Suprapubic skin (tissue), 4 donors: ENCODE measurements at regions not wholly inside any gene's neighbourhood (a gene's known extent, or its start where the extent isn't known, plus 50 kb on each side); places are given as distances from the start of the nearest gene placed in this dataset.
A peak's percentile ranks its signal among the peaks of the same experiment; 100 is the strongest.
"Not testable (repeated sequence)": the region's sequence is repeated elsewhere in the genome, so short reads cannot be mapped to it uniquely, and the experiment has no call there.

Experiments used
- DNase-seq, 2 donors: peaks; one replicate each; pipeline ENCODE4 v3.0.0-alpha.2; 2019; ENCODE audit warnings: low spot score in 2 of 2
- H3K27ac ChIP-seq: fragments of 200-600 bp; sonication (generic); one replicate; pipeline ENCODE4 v1.5.1; 2019
- H3K27me3 ChIP-seq: fragments of 200-600 bp; sonication (generic); one replicate; pipeline ENCODE4 v1.5.1; 2019
- H3K36me3 ChIP-seq: fragments of 200-600 bp; sonication (generic); one replicate; pipeline ENCODE4 v1.5.1; 2019
- H3K4me1 ChIP-seq: fragments of 200-600 bp; sonication (generic); one replicate; pipeline ENCODE4 v1.5.1; 2019
- H3K4me3 ChIP-seq: fragments of 200-600 bp; sonication (generic); one replicate; pipeline ENCODE4 v1.5.1; 2019; ENCODE audit warnings: mild to moderate bottlenecking
- H3K9me3 ChIP-seq: fragments of 200-600 bp; sonication (generic); one replicate; pipeline ENCODE4 v1.5.1; 2019
- CTCF ChIP-seq, 2 donors: fragments of 200-600 bp in 1 of 2; fragments of 450-650 bp in 1 of 2; sonication (generic) in 1 of 2; IDR thresholded peaks; one replicate each; pipeline ENCODE4 v1.5.1; 2016 to 2019; ENCODE audit warnings: antibody characterized with exemption in 2 of 2, mild to moderate bottlenecking in 1 of 2, moderate library complexity in 1 of 2
- EP300 ChIP-seq: sonication (generic); formaldehyde crosslinking; IDR thresholded peaks from one replicate; pipeline ENCODE4 v1.6.1; 2017; ENCODE audit warnings: antibody characterized with exemption
- POLR2A ChIP-seq, 2 donors: fragments of 450-650 bp; IDR thresholded peaks; one replicate each; pipeline ENCODE4 v1.6.1; 2017; ENCODE audit warnings: antibody characterized with exemption in 2 of 2, mild to moderate bottlenecking in 2 of 2, moderate library complexity in 2 of 2
- POLR2AphosphoS5 ChIP-seq, 3 donors: sonication (generic); formaldehyde crosslinking; IDR thresholded peaks; one replicate each; pipeline ENCODE4 v1.6.1; 2017; ENCODE audit warnings: antibody characterized with exemption in 3 of 3
- WGBS: methylation state at CpG from one replicate; pipeline ENCODE4 v1.1.5; 2018; 5-methylcytosine and 5-hydroxymethylcytosine counted together

DNA sequence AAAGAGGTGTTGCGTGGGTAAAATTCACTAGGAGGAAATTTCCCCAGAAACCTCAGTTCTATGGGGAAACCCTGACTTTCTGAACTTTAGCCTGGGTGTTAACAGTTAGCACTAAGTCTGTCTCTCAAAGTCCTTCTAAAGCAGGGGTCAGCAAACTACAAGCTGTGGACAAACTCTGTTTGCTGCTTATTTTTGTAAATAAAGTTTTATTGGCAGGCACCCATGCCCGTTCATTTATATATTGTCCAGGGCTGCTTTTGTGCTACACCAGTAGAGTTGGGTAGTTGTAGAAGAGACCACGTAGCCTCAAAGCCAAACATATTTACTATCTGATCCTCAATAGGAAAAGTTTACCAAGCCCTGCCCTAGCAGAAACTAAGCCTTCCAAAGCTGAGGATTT is 159.7 kb downstream of the USP31 start:
- Histone ChIP-seq H3K27ac (no peak overlapping the region), H3K27me3 (peaks cover 6% of the 10 kb centered on the region), H3K4me3 (no peak overlapping the region), H3K36me3 (no peaks in the 10 kb centered on the region), H3K9me3 (peaks cover 5% of the 10 kb centered on the region), H3K4me1 (no peaks in the 10 kb centered on the region)
- DNase-seq, result no peak
- 77% methylated on average over 3 of the region's 3 CpGs for WGBS
- TF ChIP-seq CTCF (IDR thresholded peaks at IDR 0.05) (no peak), EP300 (no peak), POLR2A (IDR thresholded peaks at IDR 0.05) (no peak), POLR2AphosphoS5 (IDR thresholded peaks at IDR 0.05) (no peak)

GRCh38 chr16:22983614-22984013 is 165.6 kb downstream of the USP31 start:
- WGBS, result 99% methylated on average over 2 of the region's 2 CpGs
- peaks cover 18% of the 10 kb centered on the region for H3K9me3 ChIP-seq
- no peak overlapping the region for H3K4me3 ChIP-seq
- DNase-seq, result no peak
- no peaks in the 10 kb centered on the region for H3K4me1 ChIP-seq
- no peak for TF ChIP-seq POLR2AphosphoS5 (IDR thresholded peaks at IDR 0.05)
- TF ChIP-seq EP300, result no peak
- no peak for TF ChIP-seq CTCF (IDR thresholded peaks at IDR 0.05)
- TF ChIP-seq POLR2A (IDR thresholded peaks at IDR 0.05), result no peak
- no peak overlapping the region for H3K27ac ChIP-seq
- H3K27me3 ChIP-seq, result peaks cover 7% of the 10 kb centered on the region
- H3K36me3 ChIP-seq, result no peaks in the 10 kb centered on the region

DNA sequence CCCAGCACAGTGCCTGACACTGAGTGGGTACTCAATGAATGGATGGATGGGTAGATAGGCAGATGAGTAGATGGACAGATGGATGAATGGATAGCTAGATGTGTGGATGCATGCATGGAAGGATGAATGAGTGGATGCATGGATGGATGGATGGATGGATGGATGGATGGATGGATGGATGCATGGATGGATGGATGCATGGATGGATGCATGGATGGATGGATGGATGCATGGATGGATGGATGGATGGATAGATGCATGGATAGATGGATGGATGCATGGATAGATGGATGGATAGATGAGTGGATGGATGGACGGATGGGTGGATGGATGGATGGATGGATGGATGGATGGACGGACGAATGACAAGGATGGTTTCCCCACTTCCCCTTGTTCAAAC is 166.6 kb downstream of the HS3ST2 start:
- 88% methylated on average over 3 of the region's 3 CpGs for WGBS

DNA sequence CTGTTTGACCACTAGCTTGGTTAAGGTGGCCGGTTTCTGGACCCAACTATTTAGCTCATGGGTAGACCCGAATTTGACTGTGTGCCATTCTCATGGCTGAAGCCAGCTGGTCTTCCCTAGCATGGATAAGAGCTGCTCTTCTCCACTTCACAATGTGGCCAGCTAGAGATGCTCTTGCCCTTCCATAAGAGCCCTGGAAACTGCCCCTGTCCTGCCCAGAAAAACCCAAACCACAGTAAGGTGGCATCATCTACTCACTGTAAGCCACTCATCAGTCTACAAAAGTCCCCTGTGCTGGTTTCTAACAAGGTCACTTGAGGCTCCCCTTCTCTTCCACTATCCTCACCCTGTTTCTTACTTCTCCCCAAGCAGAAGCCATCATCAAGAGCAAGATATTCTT is 165.1 kb downstream of the HS3ST2 start:
- TF ChIP-seq POLR2AphosphoS5 (IDR thresholded peaks at IDR 0.05) (no peak), EP300 (no peak)
- Histone ChIP-seq H3K27me3 (peaks cover 7% of the 10 kb centered on the region), H3K9me3 (peaks cover 7% of the 10 kb centered on the region), H3K4me1 (no peaks in the 10 kb centered on the region), H3K27ac (no peak overlapping the region), H3K4me3 (no peak overlapping the region), H3K36me3 (no peaks in the 10 kb centered on the region)
- no peak for DNase-seq
- WGBS, result 78% methylated on average over 2 of the region's 2 CpGs

More for the DNA sequence above, 166.6 kb downstream of the HS3ST2 start:
- H3K4me1 ChIP-seq, H3K27ac ChIP-seq, H3K27me3 ChIP-seq, H3K36me3 ChIP-seq, H3K4me3 ChIP-seq, DNase-seq: not testable (repeated sequence)
- H3K9me3 ChIP-seq, result peaks cover 18% of the 10 kb centered on the region

DNA sequence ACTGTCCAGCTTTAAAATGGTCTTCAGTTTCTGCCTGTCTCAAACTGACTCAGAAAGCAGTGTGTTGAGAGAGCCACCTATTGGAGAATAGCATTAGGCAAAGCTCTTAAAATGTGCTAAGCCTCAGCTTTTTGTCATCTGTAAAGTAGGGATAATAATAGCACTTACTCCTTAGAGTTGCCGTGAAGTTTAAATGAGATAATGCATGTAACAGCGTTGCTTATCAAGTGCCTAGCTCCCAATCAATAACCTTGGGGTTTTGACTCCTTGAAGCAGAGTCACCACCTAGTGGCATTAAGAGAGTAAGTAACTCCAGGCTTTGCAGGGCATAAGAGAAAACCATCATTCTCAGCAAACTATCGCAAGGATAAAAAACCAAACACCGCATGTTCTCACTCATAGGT is 163.3 kb downstream of the HS3ST2 start:
- DNase-seq, result no peak
- H3K4me3 ChIP-seq, result no peak overlapping the region
- peaks cover 7% of the 10 kb centered on the region for H3K27me3 ChIP-seq
- no peaks in the 10 kb centered on the region for H3K9me3 ChIP-seq
- TF ChIP-seq EP300 (no peak), POLR2A (IDR thresholded peaks at IDR 0.05) (no peak), CTCF (IDR thresholded peaks at IDR 0.05) (peak in 1 of 2 donors; percentile 9)
- H3K4me1 ChIP-seq, result no peaks in the 10 kb centered on the region
- 65% methylated on average over 4 of the region's 4 CpGs for WGBS
- H3K36me3 ChIP-seq, result no peaks in the 10 kb centered on the region
- H3K27ac ChIP-seq, result no peak overlapping the region

GRCh38 chr16:22973522-22973921 is 159.6 kb downstream of the HS3ST2 start:
- H3K27me3 ChIP-seq, result no peaks in the 10 kb centered on the region
- TF ChIP-seq EP300 (no peak), POLR2A (IDR thresholded peaks at IDR 0.05) (no peak), CTCF (IDR thresholded peaks at IDR 0.05) (no peak), POLR2AphosphoS5 (IDR thresholded peaks at IDR 0.05) (no peak)

More at GRCh38 chr16:22973522-22973921, 159.6 kb downstream of the HS3ST2 start:
- H3K4me3 ChIP-seq, result no peak overlapping the region
- no peak for DNase-seq
- H3K27ac ChIP-seq, result no peak overlapping the region
- H3K4me1 ChIP-seq, result peaks cover 17% of the 10 kb centered on the region
- H3K36me3 ChIP-seq, result no peaks in the 10 kb centered on the region
- H3K9me3 ChIP-seq, result no peaks in the 10 kb centered on the region
